Cerebellar cortex (tissue), 1 donor: ENCODE measurements at regions not wholly inside any gene's neighbourhood (a gene's known extent, or its start where the extent isn't known, plus 50 kb on each side); places are given as distances from the start of the nearest gene placed in this dataset.

ENCODE experiments used
- DNase-seq: peaks from one replicate; pipeline ENCODE4 v3.0.0-alpha.2; 2015; ENCODE audit warnings: low spot score

- no peak for DNase-seq
Measured at GRCh38 chr4:125140966-125141495, 173.7 kb upstream of the FAT4 start.

GRCh38 chr4:125135652-125136051 is 179.1 kb upstream of the FAT4 start:
- no peak for DNase-seq

DNA sequence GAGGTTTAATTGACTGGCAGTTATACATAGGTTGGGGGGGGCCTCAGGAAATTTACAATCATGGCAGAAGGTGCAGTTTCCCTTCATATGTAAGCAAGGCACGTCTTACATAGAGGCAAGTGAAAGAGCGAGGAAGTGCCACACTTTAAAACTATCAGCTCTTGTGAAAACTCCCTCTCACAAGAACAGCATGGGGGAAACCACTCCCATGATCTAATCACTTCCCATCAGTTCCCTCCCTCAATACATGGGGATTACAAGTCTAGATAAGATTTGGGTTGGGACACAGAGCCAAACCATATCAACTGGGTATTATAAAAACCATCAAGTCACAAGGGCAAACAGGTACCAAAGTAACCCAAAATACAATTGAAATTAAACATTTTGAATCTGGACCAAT is 182.0 kb upstream of the FAT4 start:
- DNase-seq: no peak

- no peak for DNase-seq
Measured at GRCh38 chr4:125131891-125132680, 182.7 kb upstream of the FAT4 start.

- no peak for DNase-seq
Measured at GRCh38 chr4:125125276-125125675, 189.5 kb upstream of the FAT4 start.

GRCh38 chr4:125123570-125124109 is 191.1 kb upstream of the FAT4 start:
- no peak for DNase-seq

DNA sequence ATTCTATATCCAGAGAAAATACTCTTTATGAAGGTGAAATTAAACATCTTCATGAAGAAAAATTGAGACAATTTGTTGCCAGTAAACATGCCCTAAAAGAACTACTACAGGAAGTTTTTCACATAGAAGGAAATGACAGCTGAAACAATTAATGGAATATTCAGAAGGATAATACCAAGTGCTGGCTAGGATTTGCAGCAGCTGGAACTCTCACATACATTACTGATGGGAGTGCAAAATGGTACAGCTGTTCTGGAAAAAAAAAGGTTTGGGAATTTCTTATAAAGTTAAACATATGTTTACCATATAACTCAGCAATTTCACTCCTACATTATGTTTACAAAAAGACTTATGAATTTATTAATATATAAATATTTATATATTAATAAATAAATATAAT is 193.2 kb upstream of the FAT4 start:
- no peak for DNase-seq

GRCh38 chr4:125116431-125116830 is 198.3 kb upstream of the FAT4 start:
- no peak for DNase-seq

- DNase-seq: no peak
Measured at GRCh38 chr4:125115941-125116340, 198.8 kb upstream of the FAT4 start.

DNA sequence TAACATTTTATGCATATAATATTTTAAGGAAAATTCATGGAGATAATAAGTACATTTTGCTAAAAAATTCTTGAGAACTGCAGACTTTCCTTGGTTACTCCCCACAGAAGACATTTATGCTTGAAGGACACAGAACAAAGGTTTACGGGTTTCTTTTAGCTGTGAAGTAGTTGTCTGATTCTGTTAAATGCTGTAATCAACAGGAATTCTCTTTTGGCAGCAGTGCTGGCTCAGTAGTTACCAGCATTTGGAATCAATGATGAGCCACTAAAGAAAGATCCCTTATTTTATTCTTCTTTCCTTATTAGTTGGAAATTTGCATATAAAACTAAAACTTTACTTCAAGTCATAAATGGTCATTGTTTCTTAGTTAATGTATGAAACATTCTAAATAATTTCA is 199.3 kb upstream of the FAT4 start:
- DNase-seq: no peak

- DNase-seq: no peak
Measured at GRCh38 chr4:125112536-125112935, 202.2 kb upstream of the FAT4 start.

DNA sequence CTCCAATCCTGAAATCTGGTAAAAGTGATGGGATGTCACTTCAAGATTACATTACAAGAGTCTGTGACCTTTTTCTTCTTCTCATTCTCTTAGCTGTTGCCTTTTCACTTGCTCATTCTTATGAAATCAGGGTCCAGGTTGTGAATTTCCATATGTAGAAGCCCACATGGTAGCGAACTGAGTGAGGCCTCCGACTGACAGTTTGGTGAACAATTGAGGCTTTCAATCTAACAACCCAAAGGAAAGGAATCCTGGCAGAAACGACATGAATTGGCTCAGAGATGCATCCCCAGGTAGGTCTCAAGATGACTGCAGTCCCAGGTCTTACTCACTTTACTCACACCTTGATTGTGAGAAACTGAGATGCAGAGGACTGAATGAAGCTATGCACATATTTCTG is 203.4 kb upstream of the FAT4 start:
- DNase-seq: no peak

DNA sequence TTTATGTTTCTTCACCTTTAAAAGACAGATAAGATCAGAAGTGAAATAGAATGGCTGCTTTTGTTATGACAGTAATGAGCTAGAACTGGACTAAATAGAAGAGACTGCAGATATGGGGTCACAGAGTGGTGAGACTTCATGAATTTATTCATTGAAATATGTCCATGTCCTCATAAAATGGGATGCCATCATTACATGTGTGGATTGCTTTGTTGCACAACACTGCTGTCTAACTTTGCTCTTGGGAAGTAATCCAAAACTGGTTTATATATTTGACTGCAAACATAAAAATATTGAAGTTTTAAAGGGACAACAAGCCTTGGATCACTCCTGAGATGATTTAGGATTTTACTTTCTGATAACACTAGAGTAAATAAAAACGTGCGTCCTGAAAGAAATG is 209.2 kb upstream of the FAT4 start:
- no peak for DNase-seq

DNA sequence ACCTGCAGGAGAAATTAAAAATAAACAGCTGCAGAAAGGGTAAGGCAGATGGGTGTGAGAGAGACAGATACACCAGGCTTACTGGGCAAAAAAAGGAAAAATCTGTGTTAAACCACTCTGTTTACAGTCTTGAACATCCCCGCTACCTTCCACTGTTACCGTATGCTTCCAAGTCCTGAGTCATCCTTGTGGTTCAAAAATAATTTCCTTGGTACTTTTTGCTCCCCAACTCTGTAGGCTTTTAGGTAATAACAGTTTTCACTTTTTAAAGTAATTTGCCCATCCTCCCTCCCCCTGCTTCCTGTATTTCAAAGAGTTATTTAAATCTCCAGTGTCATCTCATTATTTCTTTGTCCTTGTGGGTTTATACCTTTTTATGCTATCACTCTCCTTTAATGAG is 210.1 kb upstream of the FAT4 start:
- no peak for DNase-seq

- DNase-seq: no peak
Measured at GRCh38 chr4:125101719-125102118, 213.0 kb upstream of the FAT4 start.

DNA sequence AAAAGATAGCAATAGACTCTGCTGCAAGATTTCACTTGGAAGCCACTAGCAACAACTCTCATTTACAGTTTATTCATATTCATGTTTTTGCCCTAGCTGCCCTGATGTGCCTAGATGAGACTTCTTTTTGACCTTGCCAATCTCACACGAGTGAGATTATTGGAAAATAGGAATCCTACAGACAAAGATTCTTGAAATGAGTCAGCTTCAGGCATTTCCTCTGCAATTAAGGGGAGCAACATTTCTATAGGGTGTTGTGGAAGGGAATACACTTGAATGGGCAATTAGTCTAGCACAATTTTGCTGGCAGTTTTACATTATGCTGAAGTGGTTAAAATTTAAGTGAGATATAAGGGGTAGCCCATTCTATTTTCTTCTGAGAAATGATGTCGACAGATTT is 217.0 kb upstream of the FAT4 start:
- no peak for DNase-seq

GRCh38 chr4:125096662-125097061 is 218.1 kb upstream of the FAT4 start:
- DNase-seq: no peak

- no peak for DNase-seq
Measured at GRCh38 chr4:125091541-125091940, 223.2 kb upstream of the FAT4 start.

DNA sequence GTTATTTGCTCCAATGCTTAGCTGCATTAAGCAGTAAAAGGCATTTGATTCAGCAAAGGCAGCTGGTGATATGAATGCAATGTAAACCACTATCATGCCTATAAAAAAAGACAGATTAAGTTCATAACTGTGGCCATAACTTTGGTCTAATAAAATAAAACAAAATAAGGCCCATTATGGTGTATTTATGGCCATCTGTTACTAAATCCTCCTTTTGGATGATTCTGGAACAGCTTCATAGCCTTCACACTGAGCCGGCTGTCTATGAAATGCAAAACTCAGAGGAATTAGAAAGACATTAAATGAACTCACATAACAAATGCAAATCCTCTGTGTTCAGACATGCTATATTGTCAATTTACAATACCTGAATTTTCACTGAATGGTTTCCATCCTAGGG is 223.7 kb upstream of the FAT4 start:
- DNase-seq: no peak

DNA sequence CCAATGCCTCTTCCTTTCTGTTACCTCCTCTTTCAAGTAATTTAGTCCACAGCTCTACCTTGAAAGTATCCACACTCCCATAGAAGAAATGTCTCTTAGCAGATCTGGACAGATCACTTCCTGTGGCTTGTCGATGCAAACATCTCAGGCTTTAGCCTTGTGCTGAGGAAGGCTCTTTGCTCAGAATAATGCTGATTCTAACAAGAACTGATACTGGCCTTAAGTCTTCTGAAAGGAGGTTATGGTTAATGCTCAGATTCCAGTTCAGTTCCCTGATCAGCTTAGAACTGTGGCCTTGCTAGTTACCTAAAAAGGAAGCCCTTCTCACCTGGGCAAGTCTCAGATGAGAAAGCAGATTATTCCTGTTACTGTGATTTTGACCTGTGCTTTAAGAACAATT is 230.1 kb upstream of the FAT4 start:
- no peak for DNase-seq

GRCh38 chr4:125082729-125083417 is 231.9 kb upstream of the FAT4 start:
- no peak for DNase-seq

GRCh38 chr4:125072269-125072668 is 242.5 kb upstream of the FAT4 start:
- no peak for DNase-seq

DNA sequence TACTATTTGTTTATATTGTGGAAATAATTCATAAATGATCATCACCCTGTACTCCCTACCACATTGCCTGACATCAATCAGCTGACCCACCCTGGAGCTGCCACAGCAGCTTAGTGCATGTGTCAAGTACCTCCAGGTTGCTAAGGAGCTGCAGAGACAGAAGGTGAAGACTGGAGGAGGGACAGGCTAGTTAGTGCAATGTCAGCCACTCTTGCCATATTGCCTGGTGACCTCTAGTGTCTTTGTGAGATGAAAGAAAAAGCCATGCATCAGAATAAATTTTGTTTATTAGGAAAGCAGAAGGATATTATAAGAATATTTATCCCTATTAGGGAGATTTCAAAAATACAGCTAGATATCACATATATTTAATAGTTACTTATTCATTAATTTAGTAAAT is 243.9 kb upstream of the FAT4 start:
- DNase-seq: no peak
